Motor neuron (in vitro differentiated cells): ENCODE measurements at regions not wholly inside any gene's neighbourhood (a gene's known extent, or its start where the extent isn't known, plus 50 kb on each side); places are given as distances from the start of the nearest gene placed in this dataset.

Source experiments
- ATAC-seq, 8 experiments: fragments of 200-7000 bp; cut with Tn5 transposase; replicated peaks in 6 of 8; 2 replicates each; pipeline ENCODE4 v1.8.0; 2021; ENCODE audit warnings: mild to moderate bottlenecking in 8 of 8, moderate library complexity in 8 of 8
- H3K27ac ChIP-seq, 2 donors: fragments of 250-450 bp; sonication (Bioruptor Pico); 2 replicates each; pipeline ENCODE4 v1.9.0; 2021; ENCODE audit warnings: antibody characterized with exemption in 2 of 2, mild to moderate bottlenecking in 2 of 2, moderate library complexity in 1 of 2
- H3K4me1 ChIP-seq, 2 donors: fragments of 250-450 bp; sonication (Bioruptor Pico); replicated peaks in 1 of 2; 2 replicates each; pipeline ENCODE4 v1.6.1; 2021; ENCODE audit warnings: antibody characterized with exemption in 2 of 2, mild to moderate bottlenecking in 2 of 2, moderate library complexity in 1 of 2
- H3K4me3 ChIP-seq, 5 donors: fragments of 250-450 bp; sonication (Bioruptor Pico); 2 replicates each; pipeline ENCODE4 v1.9.0; 2021; ENCODE audit warnings: antibody characterized with exemption in 5 of 5, mild to moderate bottlenecking in 5 of 5, moderate library complexity in 4 of 5
- WGBS, 10 experiments: fragments of 450-650 bp; shearing (Covaris generic); methylation state at CpG; one replicate each; pipeline ENCODE4 v1.0.0; 2022; 5-methylcytosine and 5-hydroxymethylcytosine counted together
- in situ Hi-C, 9 experiments: fragments of 400-800 bp; cut with MboI; loops; one replicate each; pipeline ENCODE4 v1.15.0; 2021; ENCODE audit warnings: low sequenced_read_pairs in 9 of 9, low pct_unique_long_range_greater_than_20kb in 2 of 9; ENCODE audit not compliant: unreplicated experiment in 9 of 9

GRCh38 chr9:107594908-107595530 is 105.5 kb upstream of the KLF4 start:
- no peak for ATAC-seq
- in situ Hi-C loops: loop anchor here in 1 of 9 experiments (25.0 kb wide), 1 partner anchor 92 kb away; no protein-coding TSS in a partner anchor
- H3K4me1 ChIP-seq: no peaks in the 10 kb centered on the region
- no peak overlapping the region for H3K27ac ChIP-seq
- no peak overlapping the region for H3K4me3 ChIP-seq
- WGBS, 10 experiments: 67 to 88% (median 84%) methylated on average over 1 to 3 of the region's 3 CpGs; no CpG with 5 or more reads in 4 of the 10 experiments

GRCh38 chr9:107593224-107593870 is 103.8 kb upstream of the KLF4 start:
- 33 to 100% (median 83%) methylated on average over 1 to 3 of the region's 3 CpGs; no CpG with 5 or more reads in 1 of the 10 experiments for WGBS, 10 experiments
- H3K4me1 ChIP-seq: no peaks in the 10 kb centered on the region
- no peak overlapping the region for H3K4me3 ChIP-seq
- no peak for ATAC-seq
- in situ Hi-C loops: loop anchor here in 1 of 9 experiments (25.0 kb wide), 1 partner anchor 94 kb away; no protein-coding TSS in a partner anchor
- no peak overlapping the region for H3K27ac ChIP-seq

GRCh38 chr9:107592424-107592823 is 102.9 kb upstream of the KLF4 start:
- WGBS, 10 experiments: 33 to 100% (median 75%) methylated on average over 1 to 4 of the region's 7 CpGs; no CpG with 5 or more reads in 3 of the 10 experiments
- Histone ChIP-seq H3K4me1 (no peaks in the 10 kb centered on the region), H3K27ac (no peak overlapping the region), H3K4me3 (no peak overlapping the region)
- in situ Hi-C loops: loop anchor here in 1 of 9 experiments (25.0 kb wide), 1 partner anchor 95 kb away; no protein-coding TSS in a partner anchor
- no peak for ATAC-seq

- ATAC-seq: no peak
- Histone ChIP-seq H3K4me1 (no peaks in the 10 kb centered on the region), H3K4me3 (no peak overlapping the region), H3K27ac (no peak overlapping the region)
- in situ Hi-C loops: loop anchor here in 1 of 9 experiments (25.0 kb wide), 1 partner anchor 96 kb away; no protein-coding TSS in a partner anchor
- WGBS, 10 experiments: 47 to 100% (median 82%) methylated on average over 1 to 3 of the region's 3 CpGs; no CpG with 5 or more reads in 2 of the 10 experiments
Observed at GRCh38 chr9:107591781-107592180, 102.2 kb upstream of the KLF4 start.

- 50 to 100% (median 87%) methylated on average over 1 to 5 of the region's 6 CpGs; no CpG with 5 or more reads in 4 of the 10 experiments for WGBS, 10 experiments
- in situ Hi-C loops: loop anchor here in 1 of 9 experiments (25.0 kb wide), 1 partner anchor 99 kb away; no protein-coding TSS in a partner anchor
- H3K27ac ChIP-seq: no peak overlapping the region
- ATAC-seq: no peak
- no peak overlapping the region for H3K4me3 ChIP-seq
- H3K4me1 ChIP-seq: no peaks in the 10 kb centered on the region
Observed at GRCh38 chr9:107588393-107588792, 98.8 kb upstream of the KLF4 start.

- in situ Hi-C loops: loop anchor here in 1 of 9 experiments (25.0 kb wide), 1 partner anchor 100 kb away; no protein-coding TSS in a partner anchor
- H3K4me3 ChIP-seq: no peak overlapping the region
Observed at GRCh38 chr9:107587191-107587963, 97.8 kb upstream of the KLF4 start.

GRCh38 chr9:107586493-107586892 is 96.9 kb upstream of the KLF4 start:
- no peak for ATAC-seq
- WGBS, 10 experiments: 83 to 100% (median 90%) methylated on average over 1 to 2 of the region's 3 CpGs; no CpG with 5 or more reads in 3 of the 10 experiments
- Histone ChIP-seq H3K4me3 (no peak overlapping the region), H3K27ac (no peak overlapping the region), H3K4me1 (no peaks in the 10 kb centered on the region)
- in situ Hi-C loops: loop anchor here in 1 of 9 experiments (25.0 kb wide), 1 partner anchor 101 kb away; no protein-coding TSS in a partner anchor

More at GRCh38 chr9:107587191-107587963, 97.8 kb upstream of the KLF4 start:
- Histone ChIP-seq H3K4me1 (no peaks in the 10 kb centered on the region), H3K27ac (no peak overlapping the region)
- 33 to 100% (median 62%) methylated on average over 1 to 8 of the region's 26 CpGs; no CpG with 5 or more reads in 2 of the 10 experiments for WGBS, 10 experiments
- ATAC-seq: no peak

GRCh38 chr9:107585465-107585864 is 95.9 kb upstream of the KLF4 start:
- in situ Hi-C loops: loop anchor here in 1 of 9 experiments (25.0 kb wide), 1 partner anchor 102 kb away; no protein-coding TSS in a partner anchor
- H3K27ac ChIP-seq: no peak overlapping the region
- ATAC-seq: no peak
- no peaks in the 10 kb centered on the region for H3K4me1 ChIP-seq
- no peak overlapping the region for H3K4me3 ChIP-seq
- WGBS, 10 experiments: 33 to 90% (median 83%) methylated on average over 1 to 3 of the region's 3 CpGs; no CpG with 5 or more reads in 5 of the 10 experiments

GRCh38 chr9:107584944-107585343 is 95.4 kb upstream of the KLF4 start:
- in situ Hi-C loops: loop anchor here in 1 of 9 experiments (25.0 kb wide), 1 partner anchor 102 kb away; no protein-coding TSS in a partner anchor
- Histone ChIP-seq H3K27ac (no peak overlapping the region), H3K4me1 (no peaks in the 10 kb centered on the region), H3K4me3 (no peak overlapping the region)
- ATAC-seq: no peak
- WGBS, 10 experiments: 60 to 80% (median 63%) methylated on average over 1 of the region's 1 CpG; no CpG with 5 or more reads in 4 of the 10 experiments

- WGBS, 10 experiments: 40 to 100% (median 72%) methylated on average over 1 to 4 of the region's 5 CpGs
- Histone ChIP-seq H3K27ac (no peak overlapping the region), H3K4me1 (no peaks in the 10 kb centered on the region), H3K4me3 (no peak overlapping the region)
- in situ Hi-C loops: loop anchor here in 1 of 9 experiments (25.0 kb wide), 1 partner anchor 103 kb away; no protein-coding TSS in a partner anchor
- ATAC-seq: no peak
Observed at GRCh38 chr9:107584186-107584585, 94.6 kb upstream of the KLF4 start.

GRCh38 chr9:107577140-107577776 is 87.7 kb upstream of the KLF4 start:
- in situ Hi-C loops: loop anchor here in 1 of 9 experiments (25.0 kb wide), 1 partner anchor 110 kb away; no protein-coding TSS in a partner anchor
- ATAC-seq: peak in 1 of 8 experiments; percentile 21
- Histone ChIP-seq H3K4me1 (no peaks in the 10 kb centered on the region), H3K4me3 (no peak overlapping the region), H3K27ac (no peak overlapping the region)
- WGBS, 10 experiments: 48 to 100% (median 91%) methylated on average over 1 to 5 of the region's 5 CpGs; no CpG with 5 or more reads in 1 of the 10 experiments

- H3K27ac ChIP-seq: no peak overlapping the region
- no peak for ATAC-seq
- in situ Hi-C loops: no loop called here
- no peak overlapping the region for H3K4me3 ChIP-seq
- peaks cover 4 to 7% of the 10 kb centered on the region in 2 donors for H3K4me1 ChIP-seq
- WGBS, 10 experiments: 71 to 100% (median 80%) methylated on average over 1 of the region's 1 CpG; no CpG with 5 or more reads in 7 of the 10 experiments
Observed at GRCh38 chr9:107571148-107571547, 81.6 kb upstream of the KLF4 start.
